ENCODE measurements at regions not wholly inside any gene's neighbourhood (a gene's known extent, or its start where the extent isn't known, plus 50 kb on each side); places are given as distances from the start of the nearest gene placed in this dataset.

- TF ChIP-seq CTCF (IDR thresholded peaks at IDR 0.05) (no peak), POLR2A (IDR thresholded peaks at IDR 0.05; ENCODE audit: low read depth) (no peak), POLR2AphosphoS5 (IDR thresholded peaks at IDR 0.05) (no peak), EP300 (IDR thresholded peaks at IDR 0.05) (no peak)
These were observed 75.7 kb upstream of the ADGRL4 start for GRCh38 chr1:79082233-79082632.
